ENCODE measurements at regions not wholly inside any gene's neighbourhood (a gene's known extent, or its start where the extent isn't known, plus 50 kb on each side); places are given as distances from the start of the nearest gene placed in this dataset.

DNA sequence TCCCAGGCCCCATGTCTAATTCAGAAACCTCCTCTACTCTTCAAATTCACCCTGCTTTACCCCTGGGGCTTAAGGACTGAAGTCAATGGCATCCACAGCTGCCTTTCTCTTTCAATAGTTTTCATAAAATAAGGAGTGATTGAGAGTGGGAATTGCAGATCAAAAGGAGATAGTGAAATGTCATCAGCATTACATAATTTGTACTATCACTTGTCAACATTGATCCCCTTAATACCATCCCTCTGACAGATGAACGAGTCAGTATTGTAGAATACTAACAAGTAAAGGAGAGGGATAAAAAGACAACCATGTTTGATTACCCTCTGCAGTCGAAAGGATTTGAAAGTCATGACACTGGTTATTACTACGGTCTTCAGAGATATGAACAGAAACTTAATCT is 212.4 kb downstream of the TMEM114 start:
- Mint-ChIP-seq H3K4me3 (no peak overlapping the region), H3K9me3 (peaks cover 6% of the 10 kb centered on the region), H3K27me3 (ENCODE audit: low read depth, poor library complexity) (no peaks in the 10 kb centered on the region), H3K36me3 (ENCODE audit: low read depth) (no peaks in the 10 kb centered on the region), H3K27ac (no peak overlapping the region), H3K4me1 (peaks cover 26% of the 10 kb centered on the region)
- TF ChIP-seq, protein P1, sequence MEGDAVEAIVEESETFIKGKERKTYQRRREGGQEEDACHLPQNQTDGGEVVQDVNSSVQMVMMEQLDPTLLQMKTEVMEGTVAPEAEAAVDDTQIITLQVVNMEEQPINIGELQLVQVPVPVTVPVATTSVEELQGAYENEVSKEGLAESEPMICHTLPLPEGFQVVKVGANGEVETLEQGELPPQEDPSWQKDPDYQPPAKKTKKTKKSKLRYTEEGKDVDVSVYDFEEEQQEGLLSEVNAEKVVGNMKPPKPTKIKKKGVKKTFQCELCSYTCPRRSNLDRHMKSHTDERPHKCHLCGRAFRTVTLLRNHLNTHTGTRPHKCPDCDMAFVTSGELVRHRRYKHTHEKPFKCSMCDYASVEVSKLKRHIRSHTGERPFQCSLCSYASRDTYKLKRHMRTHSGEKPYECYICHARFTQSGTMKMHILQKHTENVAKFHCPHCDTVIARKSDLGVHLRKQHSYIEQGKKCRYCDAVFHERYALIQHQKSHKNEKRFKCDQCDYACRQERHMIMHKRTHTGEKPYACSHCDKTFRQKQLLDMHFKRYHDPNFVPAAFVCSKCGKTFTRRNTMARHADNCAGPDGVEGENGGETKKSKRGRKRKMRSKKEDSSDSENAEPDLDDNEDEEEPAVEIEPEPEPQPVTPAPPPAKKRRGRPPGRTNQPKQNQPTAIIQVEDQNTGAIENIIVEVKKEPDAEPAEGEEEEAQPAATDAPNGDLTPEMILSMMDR (IDR thresholded peaks at IDR 0.05) = no peak
- DNase-seq = no peak

- TF ChIP-seq, protein P1 (IDR thresholded peaks at IDR 0.05) = no peak
- DNase-seq = no peak
- Mint-ChIP-seq H3K4me3 (no peak overlapping the region), H3K4me1 (peaks cover 17% of the 10 kb centered on the region), H3K27me3 (ENCODE audit: low read depth, poor library complexity) (peaks cover 4% of the 10 kb centered on the region), H3K27ac (no peak overlapping the region), H3K36me3 (ENCODE audit: low read depth) (no peaks in the 10 kb centered on the region), H3K9me3 (peaks cover 6% of the 10 kb centered on the region)
Observed at GRCh38 chr16:8376858-8377257, 213.5 kb downstream of the TMEM114 start.

DNA sequence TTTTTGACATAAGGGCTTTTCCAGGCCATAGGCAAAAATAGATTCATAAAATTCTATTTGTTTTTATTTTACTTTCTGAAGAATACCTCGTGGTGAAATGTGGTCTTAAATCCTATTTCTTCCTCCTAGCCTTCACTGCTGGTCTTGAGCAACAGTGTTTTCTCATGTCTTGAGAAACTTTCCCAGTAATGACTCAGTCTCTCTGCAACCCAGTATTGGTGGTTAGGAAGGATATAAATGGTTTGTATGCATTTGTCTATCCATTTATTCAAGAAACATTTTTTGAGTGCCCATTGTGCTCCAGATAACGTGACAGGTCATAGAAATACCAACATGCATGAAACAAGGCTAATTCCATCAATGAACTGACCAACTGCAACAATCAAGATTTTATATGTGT is 213.9 kb downstream of the TMEM114 start:
- Mint-ChIP-seq H3K36me3 (ENCODE audit: low read depth) (no peaks in the 10 kb centered on the region), H3K4me1 (peaks cover 15% of the 10 kb centered on the region), H3K4me3 (no peak overlapping the region), H3K27me3 (ENCODE audit: low read depth, poor library complexity) (peaks cover 4% of the 10 kb centered on the region), H3K27ac (no peak overlapping the region), H3K9me3 (peaks cover 6% of the 10 kb centered on the region)
- DNase-seq = no peak
- TF ChIP-seq, protein P1 (IDR thresholded peaks at IDR 0.05) = no peak

- DNase-seq = no peak
- Mint-ChIP-seq H3K36me3 (ENCODE audit: low read depth) (no peaks in the 10 kb centered on the region), H3K4me3 (no peak overlapping the region), H3K27ac (no peak overlapping the region), H3K27me3 (ENCODE audit: low read depth, poor library complexity) (peaks cover 4% of the 10 kb centered on the region), H3K4me1 (peaks cover 6% of the 10 kb centered on the region), H3K9me3 (peaks cover 6% of the 10 kb centered on the region)
- TF ChIP-seq, protein P1 (IDR thresholded peaks at IDR 0.05) = no peak
Observed at GRCh38 chr16:8375232-8375587, 215.1 kb downstream of the TMEM114 start.

DNA sequence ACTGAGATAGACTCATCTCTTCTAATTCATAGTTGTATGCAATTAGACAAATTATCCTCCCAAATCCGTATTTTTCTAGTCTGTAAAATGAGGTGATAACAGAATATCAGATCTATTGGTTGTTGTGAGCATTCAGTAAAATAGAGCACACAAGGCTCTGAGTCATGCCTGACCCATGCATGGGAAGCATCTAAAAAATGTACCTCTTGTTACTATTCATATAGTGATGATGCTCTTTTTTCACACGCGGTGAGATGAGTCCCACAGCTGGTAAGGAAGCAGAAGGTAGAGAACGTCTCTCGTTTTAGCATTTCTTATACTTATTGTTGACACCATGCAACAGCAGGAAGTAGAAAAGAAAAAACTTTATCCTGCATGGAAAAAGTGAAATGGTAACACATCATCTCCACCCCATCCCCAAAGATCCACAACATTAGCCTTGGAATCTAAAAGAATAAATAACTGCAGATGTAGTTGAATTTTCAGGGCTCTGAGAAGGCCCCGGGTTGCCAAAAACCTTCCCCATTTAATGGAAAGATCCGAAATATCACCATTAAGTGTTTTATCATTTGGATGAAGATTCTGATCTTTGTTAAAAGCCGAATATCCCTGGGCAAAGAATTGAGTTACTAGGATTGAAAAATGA is 215.6 kb downstream of the TMEM114 start:
- no peaks in the 10 kb centered on the region for H3K36me3 Mint-ChIP-seq (ENCODE audit: low read depth)
- no peak overlapping the region for H3K4me3 Mint-ChIP-seq
- H3K9me3 Mint-ChIP-seq = peaks cover 6% of the 10 kb centered on the region
- H3K27me3 Mint-ChIP-seq (ENCODE audit: low read depth, poor library complexity) = peaks cover 4% of the 10 kb centered on the region
- TF ChIP-seq, protein P1 (IDR thresholded peaks at IDR 0.05) = no peak
- no peak for DNase-seq
- H3K27ac Mint-ChIP-seq = no peak overlapping the region
- H3K4me1 Mint-ChIP-seq = peaks cover 3% of the 10 kb centered on the region

DNA sequence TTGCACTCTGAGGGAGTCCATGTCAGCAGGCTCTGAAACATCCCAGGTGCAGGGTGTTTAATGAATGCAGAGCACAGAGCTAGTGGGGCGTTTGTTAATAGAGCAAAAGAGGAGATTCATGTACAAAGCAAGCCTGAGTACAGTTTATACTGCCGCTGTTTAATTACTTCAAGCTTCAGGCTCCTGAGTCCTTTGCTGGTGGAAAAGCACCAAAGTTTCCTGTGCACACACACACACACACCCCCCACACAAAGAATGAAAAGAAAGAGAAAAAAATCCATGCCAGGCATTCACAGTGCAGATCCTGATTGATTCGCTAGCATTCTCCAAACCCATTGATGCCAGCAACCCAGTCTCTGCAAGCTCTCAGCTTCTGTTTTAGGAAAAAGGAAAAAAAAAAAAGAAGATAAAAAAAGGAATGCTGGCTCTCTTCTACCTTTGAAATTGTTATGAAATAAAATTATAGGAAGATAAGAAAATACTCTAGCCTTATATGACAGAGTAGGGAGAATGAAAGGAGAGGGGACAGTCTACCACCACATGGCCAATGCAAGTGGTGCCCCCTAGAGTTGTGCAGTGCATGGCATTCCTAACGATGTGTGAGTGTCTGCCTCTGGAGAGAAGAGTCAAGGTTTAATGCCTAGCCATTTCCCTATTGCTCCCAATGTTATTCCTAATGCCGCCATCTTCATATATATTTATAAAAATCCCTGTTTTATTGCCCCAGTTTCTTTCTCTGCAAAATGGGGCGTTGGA is 216.5 kb downstream of the TMEM114 start:
- DNase-seq = no peak
- TF ChIP-seq, protein P1 (IDR thresholded peaks at IDR 0.05) = no peak
- Mint-ChIP-seq H3K9me3 (peaks cover 8% of the 10 kb centered on the region), H3K27me3 (ENCODE audit: low read depth, poor library complexity) (peaks cover 4% of the 10 kb centered on the region), H3K27ac (no peak overlapping the region), H3K36me3 (ENCODE audit: low read depth) (no peaks in the 10 kb centered on the region), H3K4me1 (no peaks in the 10 kb centered on the region), H3K4me3 (no peak overlapping the region)

Measured in nephron progenitor cell (in vitro differentiated cells).